ENCODE measurements at regions not wholly inside any gene's neighbourhood (a gene's known extent, or its start where the extent isn't known, plus 50 kb on each side); places are given as distances from the start of the nearest gene placed in this dataset.
A peak's percentile ranks its signal among the peaks of the same experiment; 100 is the strongest.

GRCh38 chr5:142259758-142260157 is 65.1 kb downstream of the SPRY4 start:
- Histone ChIP-seq H3K4me3 (ENCODE audit: low read depth in 1 of 2, low read length in 2 of 2) (no peak overlapping the region), H3K36me3 (ENCODE audit: control insufficient read depth in 2 of 2, insufficient read depth in 2 of 2, low read length in 1 of 2) (peaks cover 0 to 2% of the 10 kb centered on the region in 2 donors), H3K27ac (ENCODE audit: low read depth in 2 of 2, low read length in 1 of 2) (no peak overlapping the region), H3K9me3 (ENCODE audit: control insufficient read depth in 2 of 2, insufficient read depth in 1 of 2, low read depth in 1 of 2, low read length in 1 of 2) (peaks cover 0 to 3% of the 10 kb centered on the region in 2 donors), H3K27me3 (ENCODE audit: control insufficient read depth in 1 of 2, insufficient read depth in 2 of 2, low read length in 2 of 2) (no peaks in the 10 kb centered on the region), H3K4me1 (ENCODE audit: control insufficient read depth in 2 of 2, insufficient read depth in 2 of 2, low read length in 1 of 2) (no peaks in the 10 kb centered on the region)
- WGBS, 2 donors, result 86 to 90% methylated on average over 3 of the region's 3 CpGs

- H3K36me3 ChIP-seq (ENCODE audit: control insufficient read depth in 2 of 2, insufficient read depth in 2 of 2, low read length in 1 of 2), result peaks cover 0 to 2% of the 10 kb centered on the region in 2 donors
- no peaks in the 10 kb centered on the region for H3K4me1 ChIP-seq (ENCODE audit: control insufficient read depth in 2 of 2, insufficient read depth in 2 of 2, low read length in 1 of 2)
- H3K27ac ChIP-seq (ENCODE audit: low read depth in 2 of 2, low read length in 1 of 2), result no peak overlapping the region
- no peaks in the 10 kb centered on the region for H3K9me3 ChIP-seq (ENCODE audit: control insufficient read depth in 2 of 2, insufficient read depth in 1 of 2, low read depth in 1 of 2, low read length in 1 of 2)
- H3K27me3 ChIP-seq (ENCODE audit: control insufficient read depth in 1 of 2, insufficient read depth in 2 of 2, low read length in 2 of 2), result no peaks in the 10 kb centered on the region
- 95 to 100% methylated on average over 1 of the region's 1 CpG for WGBS, 2 donors
- H3K4me3 ChIP-seq (ENCODE audit: low read depth in 1 of 2, low read length in 2 of 2), result no peak overlapping the region
These were observed 69.0 kb downstream of the SPRY4 start for GRCh38 chr5:142255831-142256230.

- Histone ChIP-seq H3K27ac (ENCODE audit: low read depth in 2 of 2, low read length in 1 of 2) (no peak overlapping the region), H3K36me3 (ENCODE audit: control insufficient read depth in 2 of 2, insufficient read depth in 2 of 2, low read length in 1 of 2) (peaks cover 0 to 2% of the 10 kb centered on the region in 2 donors), H3K4me1 (ENCODE audit: control insufficient read depth in 2 of 2, insufficient read depth in 2 of 2, low read length in 1 of 2) (no peaks in the 10 kb centered on the region), H3K9me3 (ENCODE audit: control insufficient read depth in 2 of 2, insufficient read depth in 1 of 2, low read depth in 1 of 2, low read length in 1 of 2) (no peaks in the 10 kb centered on the region), H3K4me3 (ENCODE audit: low read depth in 1 of 2, low read length in 2 of 2) (no peak overlapping the region), H3K27me3 (ENCODE audit: control insufficient read depth in 1 of 2, insufficient read depth in 2 of 2, low read length in 2 of 2) (no peaks in the 10 kb centered on the region)
- WGBS, 2 donors, result 59 to 69% methylated on average over 3 of the region's 3 CpGs
These were observed 70.4 kb downstream of the SPRY4 start for GRCh38 chr5:142254431-142254830.

- Histone ChIP-seq H3K27me3 (ENCODE audit: control insufficient read depth in 1 of 2, insufficient read depth in 2 of 2, low read length in 2 of 2) (no peaks in the 10 kb centered on the region), H3K4me3 (ENCODE audit: low read depth in 1 of 2, low read length in 2 of 2) (no peak overlapping the region), H3K27ac (ENCODE audit: low read depth in 2 of 2, low read length in 1 of 2) (no peak overlapping the region), H3K4me1 (ENCODE audit: control insufficient read depth in 2 of 2, insufficient read depth in 2 of 2, low read length in 1 of 2) (peaks cover 0 to 2% of the 10 kb centered on the region in 2 donors), H3K36me3 (ENCODE audit: control insufficient read depth in 2 of 2, insufficient read depth in 2 of 2, low read length in 1 of 2) (peaks cover 0 to 2% of the 10 kb centered on the region in 2 donors), H3K9me3 (ENCODE audit: control insufficient read depth in 2 of 2, insufficient read depth in 1 of 2, low read depth in 1 of 2, low read length in 1 of 2) (no peaks in the 10 kb centered on the region)
- 73 to 77% methylated on average over 10 of the region's 10 CpGs for WGBS, 2 donors
These were observed 70.9 kb downstream of the SPRY4 start for GRCh38 chr5:142253938-142254337.

- Histone ChIP-seq H3K9me3 (ENCODE audit: control insufficient read depth in 2 of 2, insufficient read depth in 1 of 2, low read depth in 1 of 2, low read length in 1 of 2) (no peaks in the 10 kb centered on the region), H3K4me3 (ENCODE audit: low read depth in 1 of 2, low read length in 2 of 2) (no peak overlapping the region), H3K36me3 (ENCODE audit: control insufficient read depth in 2 of 2, insufficient read depth in 2 of 2, low read length in 1 of 2) (peaks cover 0 to 2% of the 10 kb centered on the region in 2 donors), H3K27ac (ENCODE audit: low read depth in 2 of 2, low read length in 1 of 2) (no peak overlapping the region), H3K4me1 (ENCODE audit: control insufficient read depth in 2 of 2, insufficient read depth in 2 of 2, low read length in 1 of 2) (peaks cover 0 to 2% of the 10 kb centered on the region in 2 donors), H3K27me3 (ENCODE audit: control insufficient read depth in 1 of 2, insufficient read depth in 2 of 2, low read length in 2 of 2) (no peaks in the 10 kb centered on the region)
These were observed 74.7 kb downstream of the SPRY4 start for GRCh38 chr5:142250119-142250518.

GRCh38 chr5:142248853-142249462 is 75.9 kb downstream of the SPRY4 start:
- WGBS, 2 donors, result 67 to 70% methylated on average over 14 of the region's 14 CpGs
- Histone ChIP-seq H3K4me1 (ENCODE audit: control insufficient read depth in 2 of 2, insufficient read depth in 2 of 2, low read length in 1 of 2) (peaks cover 0 to 2% of the 10 kb centered on the region in 2 donors), H3K27me3 (ENCODE audit: control insufficient read depth in 1 of 2, insufficient read depth in 2 of 2, low read length in 2 of 2) (no peaks in the 10 kb centered on the region), H3K4me3 (ENCODE audit: low read depth in 1 of 2, low read length in 2 of 2) (no peak overlapping the region), H3K36me3 (ENCODE audit: control insufficient read depth in 2 of 2, insufficient read depth in 2 of 2, low read length in 1 of 2) (no peaks in the 10 kb centered on the region), H3K9me3 (ENCODE audit: control insufficient read depth in 2 of 2, insufficient read depth in 1 of 2, low read depth in 1 of 2, low read length in 1 of 2) (no peaks in the 10 kb centered on the region), H3K27ac (ENCODE audit: low read depth in 2 of 2, low read length in 1 of 2) (no peak overlapping the region)

- no peak overlapping the region for H3K4me3 ChIP-seq (ENCODE audit: low read depth in 1 of 2, low read length in 2 of 2)
- no peaks in the 10 kb centered on the region for H3K9me3 ChIP-seq (ENCODE audit: control insufficient read depth in 2 of 2, insufficient read depth in 1 of 2, low read depth in 1 of 2, low read length in 1 of 2)
- H3K4me1 ChIP-seq (ENCODE audit: control insufficient read depth in 2 of 2, insufficient read depth in 2 of 2, low read length in 1 of 2), result peaks cover 0 to 2% of the 10 kb centered on the region in 2 donors
- no peaks in the 10 kb centered on the region for H3K27me3 ChIP-seq (ENCODE audit: control insufficient read depth in 1 of 2, insufficient read depth in 2 of 2, low read length in 2 of 2)
- no peaks in the 10 kb centered on the region for H3K36me3 ChIP-seq (ENCODE audit: control insufficient read depth in 2 of 2, insufficient read depth in 2 of 2, low read length in 1 of 2)
- H3K27ac ChIP-seq (ENCODE audit: low read depth in 2 of 2, low read length in 1 of 2), result peak overlapping the region in 1 of 2 donors; percentile 36
- WGBS, 2 donors, result 49 to 55% methylated on average over 9 of the region's 9 CpGs
These were observed 78.6 kb downstream of the SPRY4 start for GRCh38 chr5:142246258-142246657.

GRCh38 chr5:142245786-142246185 is 79.0 kb downstream of the SPRY4 start:
- Histone ChIP-seq H3K27me3 (ENCODE audit: control insufficient read depth in 1 of 2, insufficient read depth in 2 of 2, low read length in 2 of 2) (no peaks in the 10 kb centered on the region), H3K27ac (ENCODE audit: low read depth in 2 of 2, low read length in 1 of 2) (peak overlapping the region in 1 of 2 donors; percentile 36), H3K4me1 (ENCODE audit: control insufficient read depth in 2 of 2, insufficient read depth in 2 of 2, low read length in 1 of 2) (peaks cover 0 to 2% of the 10 kb centered on the region in 2 donors), H3K36me3 (ENCODE audit: control insufficient read depth in 2 of 2, insufficient read depth in 2 of 2, low read length in 1 of 2) (no peaks in the 10 kb centered on the region), H3K4me3 (ENCODE audit: low read depth in 1 of 2, low read length in 2 of 2) (no peak overlapping the region), H3K9me3 (ENCODE audit: control insufficient read depth in 2 of 2, insufficient read depth in 1 of 2, low read depth in 1 of 2, low read length in 1 of 2) (no peaks in the 10 kb centered on the region)
- WGBS, 2 donors, result 57 to 65% methylated on average over 5 of the region's 5 CpGs

- H3K4me3 ChIP-seq (ENCODE audit: low read depth in 1 of 2, low read length in 2 of 2), result no peak overlapping the region
- no peaks in the 10 kb centered on the region for H3K9me3 ChIP-seq (ENCODE audit: control insufficient read depth in 2 of 2, insufficient read depth in 1 of 2, low read depth in 1 of 2, low read length in 1 of 2)
- H3K27ac ChIP-seq (ENCODE audit: low read depth in 2 of 2, low read length in 1 of 2), result no peak overlapping the region
- no peaks in the 10 kb centered on the region for H3K36me3 ChIP-seq (ENCODE audit: control insufficient read depth in 2 of 2, insufficient read depth in 2 of 2, low read length in 1 of 2)
- H3K4me1 ChIP-seq (ENCODE audit: control insufficient read depth in 2 of 2, insufficient read depth in 2 of 2, low read length in 1 of 2), result peaks cover 0 to 2% of the 10 kb centered on the region in 2 donors
- WGBS, 2 donors, result 100% methylated on average over 1 of the region's 1 CpG
- no peaks in the 10 kb centered on the region for H3K27me3 ChIP-seq (ENCODE audit: control insufficient read depth in 1 of 2, insufficient read depth in 2 of 2, low read length in 2 of 2)
These were observed 80.4 kb downstream of the SPRY4 start for GRCh38 chr5:142244440-142244839.

- H3K4me3 ChIP-seq (ENCODE audit: low read depth in 1 of 2, low read length in 2 of 2), result no peak overlapping the region
- 81 to 86% methylated on average over 3 of the region's 3 CpGs for WGBS, 2 donors
- no peaks in the 10 kb centered on the region for H3K36me3 ChIP-seq (ENCODE audit: control insufficient read depth in 2 of 2, insufficient read depth in 2 of 2, low read length in 1 of 2)
- H3K27ac ChIP-seq (ENCODE audit: low read depth in 2 of 2, low read length in 1 of 2), result no peak overlapping the region
- H3K9me3 ChIP-seq (ENCODE audit: control insufficient read depth in 2 of 2, insufficient read depth in 1 of 2, low read depth in 1 of 2, low read length in 1 of 2), result no peaks in the 10 kb centered on the region
- H3K27me3 ChIP-seq (ENCODE audit: control insufficient read depth in 1 of 2, insufficient read depth in 2 of 2, low read length in 2 of 2), result no peaks in the 10 kb centered on the region
- H3K4me1 ChIP-seq (ENCODE audit: control insufficient read depth in 2 of 2, insufficient read depth in 2 of 2, low read length in 1 of 2), result no peaks in the 10 kb centered on the region
These were observed 82.5 kb downstream of the SPRY4 start for GRCh38 chr5:142242272-142242671.
